ENCODE measurements at regions not wholly inside any gene's neighbourhood (a gene's known extent, or its start where the extent isn't known, plus 50 kb on each side); places are given as distances from the start of the nearest gene placed in this dataset.

DNA sequence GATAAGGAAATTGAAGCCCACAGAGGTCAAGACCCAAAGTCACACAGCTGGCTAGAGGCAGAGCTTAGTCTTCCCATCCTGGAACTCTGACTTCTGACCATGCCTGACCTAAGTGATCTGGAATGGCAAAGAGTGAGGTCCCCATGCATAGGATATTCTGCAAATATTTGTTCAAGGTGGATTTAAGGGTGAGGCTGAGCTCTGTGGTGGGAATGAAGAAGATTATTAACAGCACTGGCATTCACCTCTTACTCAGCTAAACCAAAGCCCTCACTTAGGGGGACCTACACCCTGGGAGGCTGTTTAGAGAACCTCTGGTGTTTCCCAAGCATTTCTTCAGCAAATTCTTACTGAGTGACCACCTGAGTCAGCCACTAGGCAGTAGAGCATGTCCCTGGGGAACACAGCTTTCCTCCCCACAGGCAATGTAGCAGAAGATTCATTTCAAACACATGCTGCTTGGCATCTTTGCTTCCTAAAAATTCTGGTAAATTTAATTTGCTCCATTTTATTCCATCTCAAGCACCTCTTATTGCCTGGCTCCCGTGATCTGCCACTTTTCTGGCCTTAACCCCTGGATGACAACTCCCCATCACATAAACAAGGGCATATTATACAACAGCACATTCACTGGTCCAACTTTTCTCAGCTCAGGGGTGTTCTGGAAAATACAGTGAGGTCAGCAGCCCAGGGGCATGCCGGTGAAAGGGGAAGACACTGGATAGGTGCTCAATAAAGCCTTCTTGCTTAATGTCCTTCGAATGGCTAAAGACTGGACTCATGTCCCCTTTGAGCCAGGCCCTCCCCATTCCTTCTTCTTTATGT, 176.0 kb downstream of the ABHD5 start:
- DNase-seq (ENCODE audit: low spot score) = no peak

DNA sequence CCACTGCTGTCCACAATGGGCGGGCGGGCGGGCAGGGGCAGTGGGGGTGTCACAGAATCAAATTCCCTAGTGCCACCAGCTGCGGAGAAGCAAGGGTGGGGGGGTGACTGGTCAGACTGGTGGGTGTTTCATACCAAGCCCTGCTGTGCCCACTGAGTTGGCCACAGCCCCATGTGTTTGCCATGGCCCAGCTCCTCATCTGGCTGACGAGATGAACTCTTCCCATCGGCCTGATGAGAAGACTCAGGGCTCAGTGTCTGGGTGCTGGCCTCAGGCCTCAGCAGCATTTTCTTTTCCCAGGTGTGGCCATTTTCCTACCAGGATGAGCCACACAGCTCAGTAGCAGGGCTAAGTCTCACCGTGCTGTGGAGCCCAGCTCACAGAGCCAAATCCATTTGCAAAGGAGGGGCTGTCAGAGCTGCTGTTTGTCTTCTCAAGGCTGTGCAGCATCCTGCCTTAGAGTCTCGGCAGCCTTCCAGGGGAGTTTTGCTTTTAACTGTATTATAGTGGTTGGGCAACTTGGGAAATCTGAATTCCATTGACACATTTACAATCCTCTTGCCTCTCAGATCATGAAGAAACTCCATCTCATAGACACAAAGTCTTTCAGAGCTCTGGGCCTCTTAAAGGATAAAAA, 176.8 kb downstream of the ABHD5 start:
- DNase-seq (ENCODE audit: low spot score) = no peak

DNA sequence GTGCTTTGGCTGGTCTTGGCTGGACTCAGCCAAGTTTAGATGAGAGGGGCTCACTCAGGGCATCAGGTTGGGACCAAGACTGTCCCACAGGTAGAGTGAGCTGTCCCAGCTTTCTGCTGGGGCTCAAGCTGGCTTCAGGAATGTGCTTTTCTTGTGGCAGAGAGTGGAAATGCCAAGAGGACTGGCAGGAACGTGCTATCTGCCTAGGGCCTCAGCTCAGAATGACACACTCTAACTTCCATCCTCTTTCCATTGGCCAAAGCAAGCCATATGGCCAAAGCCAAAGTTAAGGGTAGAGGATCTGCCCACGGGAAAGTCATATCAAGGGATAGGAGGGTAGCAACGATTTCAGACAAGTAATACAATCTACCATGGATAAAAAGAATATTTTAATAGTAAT, 178.8 kb downstream of the ABHD5 start:
- DNase-seq (ENCODE audit: low spot score) = no peak

DNA sequence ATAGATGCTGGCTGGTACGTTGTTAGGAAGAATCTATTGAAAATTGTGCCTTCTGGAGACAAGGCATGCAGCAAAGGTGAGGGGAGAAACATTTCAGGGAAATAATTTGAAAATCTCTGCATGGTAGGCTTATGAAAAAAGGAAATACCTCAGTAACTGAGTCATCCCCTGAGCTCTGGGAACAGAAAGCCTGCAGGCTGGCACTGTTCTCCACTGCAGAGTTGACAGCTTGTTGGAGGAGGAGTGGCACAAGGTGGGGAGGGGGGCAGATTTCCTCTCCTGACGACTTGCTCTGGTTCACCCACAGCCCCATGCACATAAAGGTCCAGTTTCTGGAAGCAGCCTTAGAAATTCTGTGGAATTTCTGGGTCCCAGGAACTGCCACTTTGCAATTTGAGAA, 179.4 kb downstream of the ABHD5 start:
- DNase-seq (ENCODE audit: low spot score) = no peak

DNA sequence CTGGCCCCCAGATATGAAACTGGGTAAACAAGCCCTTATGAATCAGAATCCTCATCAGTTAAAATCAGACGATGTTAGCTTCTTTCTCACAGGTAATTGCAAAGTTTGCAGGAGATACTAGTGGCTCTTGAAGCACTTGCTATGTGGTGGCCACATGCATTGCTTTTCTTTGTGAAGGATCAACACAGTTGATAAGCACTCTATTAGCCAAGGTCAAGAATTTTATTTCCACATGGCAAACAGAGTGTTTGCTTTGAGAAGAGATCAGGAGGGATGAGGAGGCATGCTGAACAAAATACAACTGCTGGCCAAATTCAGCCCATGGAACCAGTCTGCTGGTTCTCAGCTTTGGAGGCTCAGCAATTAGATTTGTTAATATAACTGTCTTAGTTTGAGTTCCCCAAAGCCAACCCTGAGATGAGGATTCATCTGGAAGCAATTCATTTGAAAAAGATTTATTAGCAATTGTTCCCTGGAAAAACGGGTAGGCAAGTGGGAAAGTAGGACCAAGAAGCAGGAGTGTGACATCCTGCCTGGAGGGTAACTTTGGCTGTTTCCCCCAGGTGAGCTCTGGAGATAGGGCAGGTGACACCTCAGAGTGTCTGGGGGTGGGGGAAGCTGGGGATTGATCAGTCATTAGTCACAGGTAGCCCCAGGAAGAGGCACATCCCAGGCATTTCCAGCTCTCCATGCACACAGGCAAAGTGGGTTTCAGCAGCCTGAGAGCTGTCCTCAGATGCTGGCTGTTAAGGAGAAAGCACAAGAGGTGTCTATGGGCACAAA, 180.3 kb downstream of the ABHD5 start:
- no peak for DNase-seq (ENCODE audit: low spot score)

DNA sequence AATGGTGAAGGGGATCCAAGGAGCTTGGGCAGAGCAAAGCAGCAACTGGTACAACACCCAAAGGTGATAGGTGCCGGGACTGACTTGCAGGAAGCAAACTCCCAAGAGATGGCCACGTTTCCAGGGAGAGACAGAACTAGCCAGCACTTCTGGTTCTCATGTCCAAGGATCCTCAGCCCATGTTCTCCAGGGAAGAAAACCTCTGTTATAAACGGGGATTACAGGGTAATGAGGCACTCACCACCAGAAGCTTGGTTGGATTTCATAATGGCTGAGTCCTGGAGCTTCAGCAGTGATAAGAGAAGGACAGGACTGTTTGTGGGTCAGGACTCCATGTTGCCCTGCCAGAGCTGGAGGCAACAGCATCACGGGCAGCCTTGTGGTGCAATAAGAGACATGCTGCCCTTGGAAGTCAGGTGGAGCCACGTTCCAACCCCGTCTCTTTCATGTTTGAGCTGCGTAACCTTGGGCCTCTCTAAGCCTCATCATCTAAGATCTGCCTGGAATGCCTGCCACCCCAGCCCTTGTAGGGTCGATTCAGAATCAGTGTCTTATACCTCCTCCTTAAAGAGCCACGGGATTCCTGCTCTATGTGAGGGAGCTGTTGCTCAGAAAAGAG, 181.0 kb downstream of the ABHD5 start:
- no peak for DNase-seq (ENCODE audit: low spot score)

DNA sequence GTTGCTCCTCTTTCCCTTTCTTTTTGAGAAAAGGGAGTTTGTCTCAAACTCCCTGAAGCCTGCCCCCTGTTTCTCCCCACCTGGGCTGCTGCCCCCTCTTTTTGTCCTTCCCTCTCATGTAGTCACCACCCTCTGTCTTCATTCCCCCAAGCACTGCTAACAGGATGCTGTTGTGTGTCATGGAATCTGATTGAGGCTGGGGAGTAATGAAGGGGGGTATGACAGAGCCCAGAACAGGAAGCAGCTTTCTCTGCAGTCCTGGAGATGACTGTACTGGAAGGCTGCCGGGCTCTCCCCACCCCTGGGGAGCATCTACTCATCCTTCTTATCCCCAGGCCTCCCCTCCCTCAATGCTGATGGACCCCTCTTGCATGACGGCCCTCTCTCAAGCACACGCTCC, 181.6 kb downstream of the ABHD5 start:
- no peak for DNase-seq (ENCODE audit: low spot score)

DNA sequence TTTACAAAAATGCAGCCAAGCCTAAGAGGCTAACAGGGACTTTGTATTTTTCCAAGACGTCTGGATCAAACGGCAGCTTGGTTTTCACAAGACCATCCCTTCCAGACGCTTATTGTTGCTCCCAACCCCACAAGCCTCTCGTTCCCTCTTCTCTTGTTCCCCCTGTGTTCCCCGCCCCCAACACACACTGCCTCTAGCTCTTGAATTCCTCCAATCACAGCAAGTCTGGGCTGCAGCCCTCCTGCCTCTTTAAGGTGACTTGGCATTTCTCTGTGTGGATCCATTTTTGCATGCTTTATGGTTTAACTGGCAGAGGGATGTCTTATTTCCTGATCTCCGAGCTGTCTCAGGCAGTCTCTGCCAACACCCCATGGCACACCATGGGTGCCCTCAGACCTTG, 182.2 kb downstream of the ABHD5 start:
- DNase-seq (ENCODE audit: low spot score) = no peak

DNA sequence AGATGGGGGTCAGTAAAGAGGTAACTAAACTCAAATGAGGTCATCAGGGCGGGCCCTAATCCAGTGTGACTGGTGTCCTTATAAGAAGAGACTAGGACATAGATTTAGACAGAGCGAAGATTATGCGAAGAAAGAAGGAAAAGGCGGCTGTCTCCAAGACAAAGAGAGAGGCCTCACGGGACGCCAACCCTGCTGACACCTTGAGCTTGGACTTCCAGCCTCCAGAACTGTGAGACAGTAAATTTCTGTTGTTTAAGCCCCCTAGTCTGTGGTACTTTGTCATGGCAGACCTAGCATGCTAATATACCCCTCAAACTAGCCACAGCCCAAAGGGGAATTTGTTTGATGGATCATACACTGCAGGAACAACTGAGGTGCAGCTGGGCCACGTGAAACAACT, 183.0 kb downstream of the ABHD5 start:
- no peak for DNase-seq (ENCODE audit: low spot score)

DNA sequence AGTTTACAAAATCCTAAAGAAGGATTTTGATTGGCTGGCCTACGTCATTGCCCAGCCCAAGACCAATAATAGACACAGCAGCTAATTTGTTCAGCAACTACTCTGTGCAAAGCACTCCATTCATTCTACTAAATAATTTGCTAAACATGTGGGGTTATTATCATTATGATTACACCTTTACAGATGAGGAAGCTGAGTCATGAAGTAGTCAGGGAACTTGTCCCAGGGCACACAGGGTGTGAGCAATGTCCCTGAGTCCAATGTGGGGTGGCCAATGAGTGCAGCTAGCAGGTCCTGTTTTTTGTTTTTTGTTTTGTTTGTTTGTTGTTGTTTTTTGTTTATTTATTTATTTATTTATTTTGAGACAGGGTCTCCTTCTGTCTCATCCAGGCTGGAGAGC, 183.6 kb downstream of the ABHD5 start:
- no peak for DNase-seq (ENCODE audit: low spot score)

DNA sequence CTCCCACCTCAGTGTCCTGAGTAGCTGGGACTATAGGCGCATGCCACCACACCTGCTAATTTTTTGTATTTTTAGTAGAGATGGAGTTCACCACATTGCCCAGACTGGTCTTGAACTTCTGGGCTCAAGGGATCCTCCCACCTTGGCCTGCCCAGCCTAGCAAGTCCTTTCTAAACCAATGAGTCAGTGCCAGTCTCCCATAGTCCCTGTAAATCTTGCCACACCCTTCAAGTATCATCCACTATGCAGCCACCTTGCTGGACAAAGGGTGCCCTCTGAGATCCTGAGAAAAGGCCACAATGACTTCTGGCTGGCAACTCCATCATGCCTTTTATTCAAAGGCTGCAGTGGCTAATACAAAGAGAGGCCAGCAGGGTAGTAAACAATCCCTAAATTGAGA, 184.0 kb downstream of the ABHD5 start:
- no peak for DNase-seq (ENCODE audit: low spot score)

DNA sequence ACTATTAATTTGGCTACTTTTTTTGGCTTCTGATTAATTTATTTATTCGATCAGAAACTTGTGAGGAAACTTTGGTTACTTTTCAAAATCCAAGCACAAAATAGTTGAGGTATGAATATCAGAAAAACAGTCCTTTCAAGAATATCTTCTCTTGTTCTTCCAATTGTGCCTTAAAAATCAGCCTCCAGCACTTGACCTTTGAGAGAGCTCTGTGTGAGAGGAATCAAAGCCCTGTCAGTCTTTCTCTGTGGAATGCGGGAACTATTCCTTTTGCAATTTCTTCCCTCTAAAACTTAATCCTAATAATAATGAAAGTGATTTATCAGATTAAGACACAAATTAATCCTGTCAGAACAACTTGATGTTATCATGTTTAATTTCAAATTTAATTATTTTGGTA, 185.9 kb downstream of the ABHD5 start:
- DNase-seq (ENCODE audit: low spot score) = no peak

DNA sequence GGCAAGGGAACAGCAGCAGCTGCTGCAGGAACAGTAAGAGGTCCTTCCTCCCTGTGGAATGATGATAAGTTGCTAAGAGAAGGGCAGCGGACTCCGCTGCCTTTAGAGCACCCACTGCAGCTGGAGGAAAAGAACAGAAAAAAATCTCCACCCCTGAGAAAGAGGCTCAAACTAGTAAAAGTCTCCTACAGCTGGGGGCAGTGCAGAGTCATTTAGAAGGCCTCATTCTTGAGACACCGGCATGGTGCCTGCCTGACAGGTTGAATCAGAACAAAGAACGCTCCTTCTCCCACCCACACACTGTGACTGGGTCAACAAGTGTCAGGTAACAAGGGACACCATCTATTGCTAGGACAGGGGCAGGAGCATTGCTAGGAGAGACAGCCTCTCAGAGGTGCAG, 188.4 kb downstream of the ABHD5 start:
- no peak for DNase-seq (ENCODE audit: low spot score)

DNA sequence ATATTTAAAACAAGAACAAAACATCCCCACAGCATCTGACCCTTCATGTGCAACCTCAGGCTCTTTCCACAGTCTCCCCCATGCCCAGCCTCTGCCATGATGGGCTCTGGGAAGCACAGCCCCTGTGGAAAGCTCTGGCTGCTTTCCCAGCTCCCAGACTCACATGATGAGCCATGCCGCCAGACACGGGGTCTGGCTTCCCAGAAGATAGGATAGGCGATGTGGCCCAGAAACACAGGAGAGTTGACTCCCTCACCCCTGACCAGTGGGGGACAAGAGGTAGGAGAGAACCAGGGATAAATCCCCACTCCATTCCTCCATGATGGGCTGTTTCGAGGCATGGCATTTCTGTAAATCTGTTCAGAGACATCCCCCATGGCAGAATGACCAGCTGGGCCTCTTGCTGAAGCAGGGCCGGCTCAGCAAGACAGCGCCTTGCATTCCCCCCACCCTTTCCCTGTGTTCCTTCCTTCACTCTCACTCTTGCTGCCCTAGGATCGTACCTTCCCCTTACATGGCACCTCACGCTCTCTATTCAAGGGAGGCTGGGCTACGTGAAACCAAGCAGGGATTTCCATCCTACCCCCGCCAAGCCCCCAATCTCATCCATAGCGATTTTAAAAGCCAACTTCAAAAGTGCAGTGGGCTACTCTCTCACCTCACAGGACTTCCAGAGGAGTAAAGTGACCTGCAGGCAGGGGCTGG, 192.4 kb downstream of the ABHD5 start:
- no peak for DNase-seq (ENCODE audit: low spot score)

DNA sequence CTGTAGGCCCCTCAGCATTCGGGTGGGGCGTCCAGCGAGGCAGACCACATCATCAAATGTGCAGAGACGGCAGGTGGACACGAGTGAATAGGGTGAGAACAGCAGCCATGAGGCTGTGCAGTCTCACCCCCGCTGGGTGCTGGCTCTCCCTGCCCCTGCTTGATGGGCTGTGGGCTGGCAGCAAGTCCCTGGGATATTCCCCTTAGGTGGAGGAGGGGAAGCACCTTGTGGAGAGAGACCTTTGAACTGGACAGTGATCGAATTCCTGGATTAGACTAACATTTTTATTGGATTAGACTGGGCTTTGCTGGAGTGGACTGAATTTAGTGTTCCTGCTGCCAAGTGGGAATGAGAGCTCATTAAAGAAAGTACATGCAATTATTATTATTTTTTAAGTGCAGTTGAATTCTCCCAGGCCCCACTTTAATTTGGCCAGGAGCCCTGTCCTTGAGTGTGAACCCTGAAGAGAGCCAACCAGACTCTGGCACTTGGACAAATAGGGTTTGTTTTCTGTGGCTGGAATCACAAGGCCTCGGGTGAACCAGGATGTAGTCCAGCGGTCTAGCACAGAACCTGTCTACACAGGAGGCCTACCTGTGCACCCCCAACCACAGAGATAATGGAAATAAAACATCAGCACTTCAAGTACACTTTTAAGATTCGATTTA, 193.1 kb downstream of the ABHD5 start:
- no peak for DNase-seq (ENCODE audit: low spot score)

DNA sequence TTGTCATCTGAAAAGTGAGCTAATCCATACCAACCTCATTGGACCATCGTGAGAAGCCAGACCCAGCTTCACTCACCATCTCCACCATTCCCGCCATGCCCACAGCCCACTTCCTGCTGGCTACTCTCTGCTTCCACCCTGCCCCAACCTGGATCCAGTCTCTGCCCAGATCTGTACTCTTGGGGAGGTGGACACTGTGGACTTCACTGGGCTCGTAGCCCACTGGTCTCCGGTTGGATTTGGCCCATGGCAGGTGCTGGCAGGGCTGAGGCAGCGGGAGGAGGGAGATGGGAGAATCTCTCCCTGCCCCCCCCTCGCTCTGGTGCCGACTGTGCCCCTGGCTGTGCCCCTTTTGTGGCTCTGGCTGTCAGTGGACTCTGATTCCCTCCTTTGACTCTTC, 193.8 kb downstream of the ABHD5 start:
- no peak for DNase-seq (ENCODE audit: low spot score)

DNA sequence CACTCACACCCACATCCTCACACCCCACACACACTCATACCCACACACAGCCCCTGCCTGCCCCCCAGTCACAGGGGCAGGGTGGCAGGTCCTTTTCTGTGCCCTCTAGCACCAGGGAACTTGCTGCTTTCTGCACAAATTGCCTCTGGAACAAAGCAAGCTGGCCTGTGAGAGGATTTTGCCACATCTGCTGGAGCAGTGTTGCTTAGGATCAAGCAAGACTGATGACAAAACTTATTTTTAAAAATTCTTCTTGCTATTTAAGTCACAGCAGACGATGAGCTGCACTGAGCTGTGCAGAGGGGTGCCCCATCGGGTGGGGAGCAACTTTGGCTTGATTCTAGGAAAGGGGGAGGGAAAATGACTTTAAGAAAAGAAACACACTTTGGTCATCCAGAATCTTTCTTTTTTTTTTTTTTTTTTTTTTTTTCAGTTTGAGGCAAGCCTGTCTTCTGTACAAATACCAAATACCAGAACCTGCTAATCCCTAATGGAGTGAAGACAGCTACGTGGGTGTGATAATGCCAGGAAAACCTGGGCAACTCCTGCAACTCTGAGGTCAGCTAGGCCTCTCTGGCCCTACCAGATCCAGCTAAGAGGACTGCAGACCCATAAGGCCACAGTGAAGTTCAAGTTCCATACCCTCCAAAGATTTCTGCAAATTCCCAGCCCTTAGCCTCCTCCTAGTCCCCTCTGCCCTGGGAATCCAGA, 195.3 kb downstream of the ABHD5 start:
- no peak for DNase-seq (ENCODE audit: low spot score)

DNA sequence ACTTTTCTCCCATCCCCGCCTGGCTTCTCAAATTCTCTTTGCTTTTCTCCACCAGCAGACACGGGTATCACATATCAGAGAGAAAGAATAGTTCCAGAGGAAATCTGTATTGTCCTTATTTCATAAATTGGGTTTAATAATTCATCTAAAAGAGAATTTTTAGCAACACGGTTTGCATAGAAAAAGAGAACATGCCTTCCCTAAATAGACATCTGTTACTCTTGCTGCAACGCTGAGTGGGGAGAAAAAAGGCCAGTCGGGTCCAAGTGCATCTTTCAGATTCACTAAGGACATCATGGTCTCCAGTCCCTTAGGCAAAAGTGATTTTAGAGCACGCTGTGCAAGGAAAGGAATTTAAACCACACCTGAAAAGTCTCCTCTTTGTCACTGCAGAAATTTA, 201.3 kb downstream of the ABHD5 start:
- no peak for DNase-seq (ENCODE audit: low spot score)

DNA sequence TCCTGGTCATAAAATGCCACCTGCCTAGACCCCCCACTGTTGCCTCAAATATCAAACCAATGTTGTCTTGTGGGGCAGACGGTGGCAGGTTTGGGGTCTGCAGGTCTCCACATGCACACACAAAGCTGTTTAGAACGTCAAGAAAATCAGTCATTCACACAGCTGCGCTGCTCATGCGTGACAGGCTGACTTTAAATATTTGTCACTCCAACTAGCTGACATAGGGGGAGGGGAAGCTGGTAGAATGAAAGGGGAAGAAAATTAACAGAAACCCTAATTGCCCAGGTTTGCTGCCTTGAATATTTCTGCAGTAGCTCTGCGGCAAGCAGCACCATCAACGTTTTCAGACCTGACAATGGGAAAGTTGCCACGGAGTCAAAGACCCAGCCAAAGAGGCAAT, 201.8 kb downstream of the ABHD5 start:
- DNase-seq (ENCODE audit: low spot score) = no peak

DNA sequence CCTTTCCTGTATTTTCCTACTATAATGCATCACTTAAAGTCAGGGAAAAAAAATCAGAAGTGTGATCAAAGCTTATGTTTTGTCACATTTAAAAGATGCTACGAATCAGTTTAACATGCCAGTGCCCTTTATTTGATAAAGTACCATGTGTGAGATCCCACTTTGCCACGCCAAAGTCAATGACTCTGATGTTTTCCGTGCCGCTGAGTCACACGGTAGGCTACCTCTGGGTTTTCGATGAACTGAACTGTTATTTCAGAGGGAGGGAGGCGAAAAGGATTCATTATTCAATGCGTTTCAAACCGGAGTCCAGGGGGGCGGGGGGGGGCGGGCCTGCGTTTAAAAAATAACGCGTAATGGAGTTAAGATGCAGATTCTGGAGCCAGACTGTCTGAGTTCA, 203.0 kb downstream of the ABHD5 start:
- no peak for DNase-seq (ENCODE audit: low spot score)
